Trophoblast cell (in vitro differentiated cells and primary cell): ENCODE measurements at regions not wholly inside any gene's neighbourhood (a gene's known extent, or its start where the extent isn't known, plus 50 kb on each side); places are given as distances from the start of the nearest gene placed in this dataset.

Experiments used
- DNase-seq, 2 donors: peaks; one replicate each; pipeline ENCODE4 v3.0.0-alpha.2; 2016
- H2AFZ ChIP-seq: 2 replicates; pipeline ENCODE4 v1.6.1; 2013; ENCODE audit warnings: low read length, moderate library complexity, mild to moderate bottlenecking; ENCODE audit not compliant: insufficient read depth, poor library complexity
- H2AK5ac ChIP-seq: 2 replicates; pipeline ENCODE4 v1.6.1; 2013; ENCODE audit warnings: mild to moderate bottlenecking, low read length
- H2BK120ac ChIP-seq: 2 replicates; pipeline ENCODE4 v1.6.1; 2013; ENCODE audit warnings: low read length, mild to moderate bottlenecking, moderate library complexity; ENCODE audit not compliant: insufficient read depth, poor library complexity
- H2BK12ac ChIP-seq: 2 replicates; pipeline ENCODE4 v1.6.1; 2013; ENCODE audit warnings: mild to moderate bottlenecking, low read length, moderate library complexity
- H2BK5ac ChIP-seq: 2 replicates; pipeline ENCODE4 v1.6.1; 2013; ENCODE audit warnings: low read length, low read depth, moderate library complexity, mild to moderate bottlenecking; ENCODE audit not compliant: poor library complexity
- H3K14ac ChIP-seq: 2 replicates; pipeline ENCODE4 v1.6.1; 2013; ENCODE audit warnings: mild to moderate bottlenecking, low read length
- H3K18ac ChIP-seq: 2 replicates; pipeline ENCODE4 v1.6.1; 2013; ENCODE audit warnings: mild to moderate bottlenecking, low read length
- H3K23ac ChIP-seq: 2 replicates; pipeline ENCODE4 v1.6.1; 2013; ENCODE audit warnings: low read length
- H3K27ac ChIP-seq: 2 replicates; pipeline ENCODE4 v1.5.1; 2013; ENCODE audit warnings: low read depth, mild to moderate bottlenecking, inconsistent platforms, low read length, moderate library complexity
- H3K27me3 ChIP-seq: 2 replicates; pipeline ENCODE4 v1.6.1; 2013; ENCODE audit warnings: inconsistent platforms, mild to moderate bottlenecking, low read length, moderate library complexity; ENCODE audit not compliant: insufficient read depth
- H3K36me3 ChIP-seq, 2 experiments: 1 replicate in 1 of 2; 2 replicates in 1 of 2; pipeline ENCODE4 v1.6.1; 2013; ENCODE audit warnings: low read length in 2 of 2, mild to moderate bottlenecking in 2 of 2, moderate library complexity in 1 of 2; ENCODE audit not compliant: insufficient read depth in 2 of 2, control insufficient read depth in 1 of 2
- H3K4ac ChIP-seq: 2 replicates; pipeline ENCODE4 v1.6.1; 2013; ENCODE audit warnings: low read depth, mild to moderate bottlenecking, low read length, moderate library complexity
- H3K4me1 ChIP-seq, 2 experiments: 1 replicate in 1 of 2; 2 replicates in 1 of 2; pipeline ENCODE4 v1.6.1; 2013; ENCODE audit warnings: low read length in 2 of 2, mild to moderate bottlenecking in 2 of 2, moderate library complexity in 1 of 2; ENCODE audit not compliant: insufficient read depth in 2 of 2, control insufficient read depth in 1 of 2
- H3K4me2 ChIP-seq: 2 replicates; pipeline ENCODE4 v1.6.1; 2013; ENCODE audit warnings: inconsistent platforms, mild to moderate bottlenecking, low read length, moderate library complexity
- H3K4me3 ChIP-seq: 2 replicates; pipeline ENCODE4 v1.5.1; 2013; ENCODE audit warnings: mild to moderate bottlenecking, low read depth, low read length, inconsistent platforms
- H3K79me1 ChIP-seq: one replicate; pipeline ENCODE4 v1.6.1; 2013; ENCODE audit warnings: low read length
- H3K79me2 ChIP-seq: 2 replicates; pipeline ENCODE4 v1.6.1; 2013; ENCODE audit warnings: low read length, mild to moderate bottlenecking; ENCODE audit not compliant: control insufficient read depth, insufficient read depth, poor library complexity
- H3K9ac ChIP-seq: 2 replicates; pipeline ENCODE4 v1.6.1; 2013; ENCODE audit warnings: mild to moderate bottlenecking, low read length
- H3K9me3 ChIP-seq: 2 replicates; pipeline ENCODE4 v1.6.1; 2013; ENCODE audit warnings: low read depth, mild to moderate bottlenecking, control low read depth, inconsistent platforms, low read length; ENCODE audit not compliant: insufficient read depth
- H4K12ac ChIP-seq: 2 replicates; pipeline ENCODE4 v1.6.1; 2013; ENCODE audit warnings: low read depth, mild to moderate bottlenecking, low read length, moderate library complexity
- H4K8ac ChIP-seq: 2 replicates; pipeline ENCODE4 v1.6.1; 2013; ENCODE audit warnings: low read depth, mild to moderate bottlenecking, low read length, moderate library complexity
- H4K91ac ChIP-seq: one replicate; pipeline ENCODE4 v1.6.1; 2013; ENCODE audit warnings: low read depth, mild to moderate bottlenecking, low read length, moderate library complexity
- WGBS: extraction: QIAGEN DNeasy Blood & Tissue Kit; methylation state at CpG from one replicate; pipeline ENCODE4 v1.1.7; 2013; ENCODE audit warnings: missing lambda C conversion rate; ENCODE audit not compliant: insufficient read length, insufficient coverage; ENCODE audit errors: extremely low coverage; 5-methylcytosine and 5-hydroxymethylcytosine counted together

DNA sequence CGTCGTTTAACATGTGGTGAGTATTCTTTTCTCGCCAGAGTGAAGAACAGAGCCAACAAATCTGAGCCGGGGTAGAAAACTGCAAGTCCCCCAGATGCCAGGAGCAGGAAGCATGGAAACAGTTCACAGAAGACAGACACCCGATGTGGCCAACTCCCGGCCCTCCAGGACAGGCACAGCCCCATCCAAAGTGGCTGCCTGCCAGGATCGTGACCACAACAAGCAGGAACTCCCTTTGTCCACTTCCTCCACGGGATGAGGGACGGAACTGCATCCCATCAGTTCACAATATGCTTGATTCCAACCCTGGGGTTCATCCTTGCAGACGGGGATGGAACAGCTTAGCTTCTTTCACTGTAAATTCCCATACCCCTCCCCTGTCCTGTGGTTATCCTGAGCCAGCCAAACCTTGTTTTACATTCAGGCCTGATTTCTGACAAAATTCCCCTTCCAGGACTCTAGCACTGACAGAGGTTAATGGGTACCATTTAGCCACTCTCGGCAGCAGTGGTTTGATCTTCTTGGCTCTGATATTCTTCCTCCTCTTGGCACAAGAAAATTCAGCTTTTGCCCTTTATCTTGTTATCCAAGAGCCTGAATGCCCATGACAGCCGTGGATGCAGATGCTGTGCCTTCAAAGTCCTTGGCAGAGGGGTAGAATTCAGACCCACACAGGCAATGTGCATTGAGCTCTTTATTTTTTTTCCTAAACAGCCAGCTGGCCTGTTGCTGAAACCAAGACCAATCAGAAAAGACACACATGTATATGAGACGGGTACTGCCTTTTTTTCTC lies 105.5 kb upstream of the FAM204A start:
- no peak overlapping the region for H3K23ac ChIP-seq

DNA sequence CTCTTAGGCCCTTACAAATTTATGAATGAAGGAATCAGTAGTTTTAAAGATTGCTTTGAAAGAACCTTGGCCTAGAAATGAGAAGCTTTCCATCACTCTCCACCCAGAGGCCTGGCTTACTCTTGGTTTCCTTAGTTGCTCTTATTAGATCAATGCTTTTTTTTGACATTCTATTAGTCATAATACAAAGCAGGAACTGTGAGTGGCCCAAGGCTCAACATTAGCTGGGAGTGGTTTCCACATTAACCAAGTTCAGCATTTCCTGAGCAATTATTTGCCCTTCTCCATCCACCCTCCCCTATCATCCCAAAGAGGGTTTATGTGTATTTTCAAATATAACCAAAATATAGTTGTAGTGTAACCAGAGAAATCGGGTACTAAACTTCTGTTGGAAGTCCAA lies 103.4 kb upstream of the FAM204A start:
- no peak overlapping the region for H3K9ac ChIP-seq
- H3K27me3 ChIP-seq: no peaks in the 10 kb centered on the region
- no peak overlapping the region for H4K12ac ChIP-seq
- H3K4ac ChIP-seq: no peak overlapping the region
- no peak overlapping the region for H2AFZ ChIP-seq
- no peak overlapping the region for H2BK12ac ChIP-seq
- WGBS: no CpG with 5 or more reads among the region's 1 CpG
- H2AK5ac ChIP-seq: no peak overlapping the region
- no peak overlapping the region for H4K91ac ChIP-seq
- H3K23ac ChIP-seq: no peak overlapping the region
- DNase-seq: no peak
- H3K79me2 ChIP-seq: no peaks in the 10 kb centered on the region
- H3K4me2 ChIP-seq: no peak overlapping the region
- H3K4me1 ChIP-seq: no peaks in the 10 kb centered on the region
- no peak overlapping the region for H3K18ac ChIP-seq
- H3K9me3 ChIP-seq: peaks cover 2% of the 10 kb centered on the region
- no peak overlapping the region for H4K8ac ChIP-seq
- H3K79me1 ChIP-seq: no peaks in the 10 kb centered on the region
- H3K4me3 ChIP-seq: no peak overlapping the region
- H3K27ac ChIP-seq: no peak overlapping the region
- H2BK5ac ChIP-seq: no peak overlapping the region
- no peaks in the 10 kb centered on the region for H3K36me3 ChIP-seq
- H3K14ac ChIP-seq: no peak overlapping the region
- no peak overlapping the region for H2BK120ac ChIP-seq

More for the DNA sequence above, 105.5 kb upstream of the FAM204A start:
- no peak overlapping the region for H2AK5ac ChIP-seq
- H3K27ac ChIP-seq: no peak overlapping the region
- no peak overlapping the region for H2AFZ ChIP-seq
- no peak overlapping the region for H3K14ac ChIP-seq
- no peak overlapping the region for H3K4me2 ChIP-seq
- H3K18ac ChIP-seq: no peak overlapping the region
- no peak overlapping the region for H2BK12ac ChIP-seq
- DNase-seq: no peak
- H4K8ac ChIP-seq: no peak overlapping the region
- no peak overlapping the region for H2BK120ac ChIP-seq
- H3K27me3 ChIP-seq: no peaks in the 10 kb centered on the region
- H3K9me3 ChIP-seq: peaks cover 2% of the 10 kb centered on the region
- H3K4me1 ChIP-seq: no peaks in the 10 kb centered on the region
- H3K4ac ChIP-seq: no peak overlapping the region
- no peak overlapping the region for H4K12ac ChIP-seq
- no peak overlapping the region for H3K4me3 ChIP-seq
- H3K9ac ChIP-seq: no peak overlapping the region
- H3K79me1 ChIP-seq: no peaks in the 10 kb centered on the region
- WGBS: no CpG with 5 or more reads among the region's 13 CpGs
- no peak overlapping the region for H2BK5ac ChIP-seq
- no peak overlapping the region for H4K91ac ChIP-seq
- no peaks in the 10 kb centered on the region for H3K79me2 ChIP-seq
- no peaks in the 10 kb centered on the region for H3K36me3 ChIP-seq

DNA sequence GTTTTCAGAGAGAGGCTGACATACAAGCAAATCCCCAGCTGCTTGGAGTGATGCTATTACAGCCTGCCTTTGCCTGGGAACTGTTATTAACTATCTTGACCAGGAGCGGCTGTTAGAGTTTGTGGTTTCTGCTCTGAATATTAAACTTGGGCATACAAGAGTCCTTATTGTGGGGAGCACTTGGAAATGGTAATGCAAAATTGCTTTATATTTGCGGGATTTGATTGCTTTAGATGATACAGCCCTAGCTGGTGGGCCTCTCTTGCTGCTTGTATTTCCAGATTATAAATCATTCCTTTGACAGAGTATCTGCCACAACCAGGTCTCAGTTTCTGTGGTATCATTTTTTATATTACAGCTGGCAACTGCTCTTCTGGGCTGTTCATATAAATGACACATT lies 101.9 kb upstream of the FAM204A start:
- H3K79me2 ChIP-seq: no peaks in the 10 kb centered on the region
- no peaks in the 10 kb centered on the region for H3K4me1 ChIP-seq
- WGBS: no CpG with 5 or more reads among the region's 2 CpGs
- H2BK5ac ChIP-seq: no peak overlapping the region
- H2AFZ ChIP-seq: no peak overlapping the region
- H3K79me1 ChIP-seq: no peaks in the 10 kb centered on the region
- H3K4ac ChIP-seq: no peak overlapping the region
- H2BK120ac ChIP-seq: no peak overlapping the region
- H4K12ac ChIP-seq: no peak overlapping the region
- H3K9ac ChIP-seq: no peak overlapping the region
- no peak for DNase-seq
- no peak overlapping the region for H4K91ac ChIP-seq
- no peak overlapping the region for H4K8ac ChIP-seq
- no peak overlapping the region for H3K4me2 ChIP-seq
- no peaks in the 10 kb centered on the region for H3K27me3 ChIP-seq
- no peak overlapping the region for H3K27ac ChIP-seq
- H3K36me3 ChIP-seq: no peaks in the 10 kb centered on the region
- no peak overlapping the region for H2AK5ac ChIP-seq
- no peak overlapping the region for H3K14ac ChIP-seq
- H2BK12ac ChIP-seq: no peak overlapping the region
- no peak overlapping the region for H3K4me3 ChIP-seq
- H3K23ac ChIP-seq: no peak overlapping the region
- no peaks in the 10 kb centered on the region for H3K9me3 ChIP-seq
- no peak overlapping the region for H3K18ac ChIP-seq

DNA sequence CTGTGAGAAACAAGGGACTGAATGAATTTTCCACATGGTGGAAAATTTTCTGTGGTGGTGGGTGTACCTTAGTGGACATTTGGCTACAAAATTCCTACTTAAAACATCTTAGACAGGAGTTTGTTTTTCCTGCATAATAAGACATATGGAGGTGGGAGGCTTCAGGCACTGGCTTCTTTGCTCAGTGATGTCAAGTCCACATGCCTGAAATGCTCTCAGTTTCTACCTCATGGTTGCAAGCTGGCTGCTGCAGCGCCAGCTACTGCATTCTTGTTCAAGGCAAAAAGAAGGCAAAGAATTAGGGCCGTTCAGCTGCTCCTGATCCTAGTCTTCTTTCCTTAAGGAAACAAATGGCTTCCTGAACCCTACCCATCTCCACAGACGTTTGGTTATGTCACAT lies 99.9 kb upstream of the FAM204A start:
- Histone ChIP-seq H4K12ac (no peak overlapping the region), H3K27me3 (no peaks in the 10 kb centered on the region), H2AK5ac (no peak overlapping the region), H3K4me3 (no peak overlapping the region), H2BK120ac (no peak overlapping the region), H3K23ac (no peak overlapping the region), H3K14ac (no peak overlapping the region), H3K79me2 (no peaks in the 10 kb centered on the region), H2AFZ (no peak overlapping the region), H4K8ac (no peak overlapping the region), H3K27ac (no peak overlapping the region), H3K18ac (no peak overlapping the region), H2BK5ac (no peak overlapping the region), H3K79me1 (no peaks in the 10 kb centered on the region), H3K4me2 (no peak overlapping the region), H3K9ac (no peak overlapping the region), H4K91ac (no peak overlapping the region), H2BK12ac (no peak overlapping the region), H3K9me3 (no peaks in the 10 kb centered on the region), H3K4me1 (no peaks in the 10 kb centered on the region), H3K4ac (no peak overlapping the region), H3K36me3 (no peaks in the 10 kb centered on the region)
- DNase-seq: peak in 1 of 2 donors; percentile 16
- no CpG with 5 or more reads among the region's 3 CpGs for WGBS
